Body of pancreas (tissue), 4 donors: ENCODE measurements at regions not wholly inside any gene's neighbourhood (a gene's known extent, or its start where the extent isn't known, plus 50 kb on each side); places are given as distances from the start of the nearest gene placed in this dataset.

Source experiments
- ATAC-seq: fragments of 150-250 bp; one replicate; pipeline ENCODE4 v1.9.1; 2016
- DNase-seq, 4 donors: peaks; one replicate each; pipeline ENCODE4 v3.0.0-alpha.2; 2019
- H3K27ac ChIP-seq, 4 donors: fragments of 200-600 bp; sonication (generic); 1 replicate in 3 of 4; 2 replicates in 1 of 4; pipeline versions ENCODE4 v1.5.1 to v1.6.1; 2016 to 2019; ENCODE audit warnings: mild to moderate bottlenecking in 1 of 4, mixed read lengths in 1 of 4, moderate library complexity in 1 of 4
- H3K27me3 ChIP-seq, 2 donors: fragments of 200-600 bp; sonication (generic); one replicate each; pipeline ENCODE4 v1.6.0; 2016; ENCODE audit warnings: mild to moderate bottlenecking in 1 of 2
- H3K36me3 ChIP-seq, 2 donors: fragments of 200-600 bp; sonication (generic); replicated peaks in 1 of 2; 2 replicates each; pipeline ENCODE4 v1.5.1; 2016; ENCODE audit warnings: low read depth in 2 of 2; ENCODE audit not compliant: insufficient read depth in 1 of 2
- H3K4me1 ChIP-seq: fragments of 200-600 bp; sonication (generic); one replicate; pipeline ENCODE4 v1.6.0; 2016
- H3K4me3 ChIP-seq, 2 donors: fragments of 200-600 bp; sonication (generic); 1 replicate in 1 of 2; 2 replicates in 1 of 2; pipeline ENCODE4 v1.5.1; 2016 to 2019
- H3K9me3 ChIP-seq, 3 donors: fragments of 200-600 bp; sonication (generic); 1 replicate in 2 of 3; 2 replicates in 1 of 3; pipeline ENCODE4 v1.5.1; 2016
- CTCF ChIP-seq, 7 experiments: fragments of 450-650 bp in 4 of 7; fragments of 200-600 bp in 3 of 7; sonication (generic) in 3 of 7; IDR thresholded peaks; one replicate each; pipeline ENCODE4 v1.5.1; 2016 to 2019; ENCODE audit warnings: antibody characterized with exemption in 7 of 7
- POLR2A ChIP-seq, 3 donors: fragments of 450-650 bp; IDR thresholded peaks; one replicate each; pipeline ENCODE4 v1.6.1; 2016; ENCODE audit warnings: antibody characterized with exemption in 3 of 3, mild to moderate bottlenecking in 2 of 3
- WGBS, 2 donors: methylation state at CpG; one replicate each; pipeline ENCODE4 v1.1.5; 2017; 5-methylcytosine and 5-hydroxymethylcytosine counted together
- intact Hi-C: fragments of 100-400 bp; cut with DNase I; formaldehyde crosslinking; loops from one replicate; pipeline ENCODE4 v1.15.1; 2023

DNA sequence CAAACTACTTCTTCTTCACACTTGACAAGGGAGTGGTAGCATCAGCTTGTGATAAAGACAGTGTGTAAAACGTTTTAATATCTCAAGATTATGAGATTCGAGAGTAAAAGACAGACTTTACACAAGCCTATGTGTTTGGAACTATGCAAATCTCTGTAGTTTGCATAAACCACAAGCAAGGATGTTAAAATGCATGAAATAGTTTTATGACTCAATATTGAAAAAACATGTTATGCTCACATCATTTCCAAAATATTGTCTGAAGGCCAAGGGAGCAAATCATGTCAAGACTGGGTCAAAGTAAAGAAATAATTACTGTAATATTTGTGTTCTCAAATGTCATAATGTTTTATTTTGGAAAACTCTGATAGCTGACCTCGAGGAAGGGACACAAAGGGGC lies 316.8 kb upstream of the KLF12 start:
- Histone ChIP-seq H3K4me3 (no peak overlapping the region), H3K27me3 (no peaks in the 10 kb centered on the region), H3K9me3 (no peaks in the 10 kb centered on the region), H3K27ac (no peak overlapping the region), H3K36me3 (no peaks in the 10 kb centered on the region), H3K4me1 (no peaks in the 10 kb centered on the region)
- no peak for TF ChIP-seq CTCF (IDR thresholded peaks at IDR 0.05)
- no peak for TF ChIP-seq POLR2A (IDR thresholded peaks at IDR 0.05)
- intact Hi-C loops: no loop called here
- no peak for ATAC-seq
- WGBS, 2 donors: 33 to 44% methylated on average over 3 of the region's 3 CpGs
- no peak for DNase-seq

DNA sequence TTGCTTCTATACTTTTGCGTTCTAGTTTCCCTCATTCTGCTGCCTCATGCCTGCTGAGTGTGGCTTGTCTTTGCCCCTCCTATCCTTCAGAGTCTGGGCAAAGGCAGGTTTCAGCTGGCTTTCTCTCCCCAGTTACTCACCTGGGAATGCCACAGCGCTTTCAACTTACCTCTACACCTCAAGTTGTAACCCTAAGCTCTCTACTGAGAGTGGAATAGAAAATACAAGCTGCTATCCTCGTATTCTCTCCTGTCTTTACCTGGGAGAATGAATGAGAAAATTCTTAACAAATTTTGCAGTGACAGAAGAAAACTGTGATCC lies 316.3 kb upstream of the KLF12 start:
- TF ChIP-seq POLR2A (IDR thresholded peaks at IDR 0.05): no peak
- no peak for TF ChIP-seq CTCF (IDR thresholded peaks at IDR 0.05)
- no peak for ATAC-seq
- intact Hi-C loops: no loop called here
- Histone ChIP-seq H3K27me3 (no peaks in the 10 kb centered on the region), H3K4me3 (no peak overlapping the region), H3K9me3 (no peaks in the 10 kb centered on the region), H3K4me1 (no peaks in the 10 kb centered on the region), H3K27ac (no peak overlapping the region), H3K36me3 (no peaks in the 10 kb centered on the region)
- 63 to 79% methylated on average over 3 of the region's 3 CpGs for WGBS, 2 donors
- DNase-seq: no peak

- Histone ChIP-seq H3K27ac (no peak overlapping the region), H3K4me1 (no peaks in the 10 kb centered on the region), H3K36me3 (no peaks in the 10 kb centered on the region), H3K9me3 (no peaks in the 10 kb centered on the region), H3K4me3 (no peak overlapping the region), H3K27me3 (no peaks in the 10 kb centered on the region)
- TF ChIP-seq POLR2A (IDR thresholded peaks at IDR 0.05) (no peak), CTCF (IDR thresholded peaks at IDR 0.05) (no peak)
- 63 to 85% methylated on average over 2 of the region's 2 CpGs for WGBS, 2 donors
- intact Hi-C loops: no loop called here
- DNase-seq (no peak), ATAC-seq (no peak)
Measured at GRCh38 chr13:74449811-74450524, 315.8 kb upstream of the KLF12 start.

DNA sequence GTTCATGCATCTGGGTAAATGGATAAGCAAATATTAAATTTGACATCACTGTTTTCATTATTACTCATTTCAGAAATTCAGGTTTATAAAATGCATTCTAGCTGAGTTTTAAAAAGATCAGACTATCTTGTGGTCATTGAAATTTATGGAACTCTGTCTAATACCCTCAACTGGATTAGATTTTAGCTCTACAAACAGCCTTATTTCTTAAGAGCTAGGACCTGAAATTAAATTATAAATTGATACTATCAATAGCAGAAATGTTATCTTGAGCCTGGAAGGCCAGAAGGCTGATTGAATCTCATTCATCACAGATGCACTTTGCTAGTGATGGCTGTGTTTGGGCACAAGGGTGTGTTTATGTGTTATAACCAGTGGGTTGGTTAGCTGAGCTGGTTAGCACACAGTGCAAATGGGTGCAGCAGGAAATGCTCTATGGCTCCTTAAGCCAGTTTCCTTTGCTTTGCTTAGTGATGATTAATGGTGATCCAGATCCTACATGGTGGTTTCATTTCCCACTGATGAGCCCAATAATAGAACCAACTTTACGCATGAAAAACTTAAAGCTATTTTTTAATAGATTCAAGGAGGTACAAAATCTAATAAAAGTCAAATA lies 310.8 kb upstream of the KLF12 start:
- WGBS, 2 donors: 80 to 89% methylated on average over 1 of the region's 1 CpG
- H3K36me3 ChIP-seq: no peaks in the 10 kb centered on the region
- TF ChIP-seq CTCF (IDR thresholded peaks at IDR 0.05) (no peak), POLR2A (IDR thresholded peaks at IDR 0.05) (no peak)
- intact Hi-C loops: no loop called here
- no peaks in the 10 kb centered on the region for H3K4me1 ChIP-seq
- no peaks in the 10 kb centered on the region for H3K9me3 ChIP-seq
- no peak for ATAC-seq
- H3K27ac ChIP-seq: no peak overlapping the region
- DNase-seq: no peak
- H3K27me3 ChIP-seq: no peaks in the 10 kb centered on the region
- no peak overlapping the region for H3K4me3 ChIP-seq

DNA sequence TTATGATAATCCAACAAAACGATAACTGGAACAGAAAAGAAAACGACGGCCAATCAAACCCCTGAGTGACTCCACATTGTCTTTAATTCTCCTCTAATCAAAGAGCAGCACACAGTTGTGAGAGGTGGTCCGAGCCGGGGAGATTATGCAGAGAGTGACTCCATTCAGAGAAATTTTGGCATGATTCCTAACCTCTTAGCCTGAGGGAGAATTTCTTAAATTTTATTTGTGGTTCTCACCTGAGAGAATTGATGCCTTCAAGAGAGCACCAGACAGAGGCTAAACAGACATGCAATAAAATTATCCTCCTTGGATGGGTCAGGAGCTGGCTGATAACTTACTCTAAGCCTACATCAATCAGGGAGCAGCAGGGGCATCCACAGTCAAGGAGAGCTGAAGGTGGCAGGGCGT lies 310.0 kb upstream of the KLF12 start:
- Histone ChIP-seq H3K36me3 (no peaks in the 10 kb centered on the region), H3K9me3 (no peaks in the 10 kb centered on the region), H3K4me3 (no peak overlapping the region), H3K27me3 (no peaks in the 10 kb centered on the region), H3K27ac (no peak overlapping the region), H3K4me1 (no peaks in the 10 kb centered on the region)
- intact Hi-C loops: no loop called here
- 40 to 42% methylated on average over 6 of the region's 6 CpGs for WGBS, 2 donors
- no peak for ATAC-seq
- TF ChIP-seq POLR2A (IDR thresholded peaks at IDR 0.05): no peak
- no peak for DNase-seq
